PC-9 (cell line): ENCODE measurements at regions not wholly inside any gene's neighbourhood (a gene's known extent, or its start where the extent isn't known, plus 50 kb on each side); places are given as distances from the start of the nearest gene placed in this dataset.

Experiments
- BruUV-seq: library from RNA; stranded (reverse); fragments of 400-500 nt; replicated peaks from 2 replicates; lab custom pipeline; 2021; lab: Mats Ljungman, UMichigan
- CTCF ChIA-PET: fragments of 300-600 bp; sonication (Branson Sonifier 250); formaldehyde crosslinking; loops from one replicate; lab custom pipeline; 2022; ENCODE audit warnings: antibody characterized with exemption; lab: Charles Lee
- POLR2A ChIA-PET: fragments of 300-600 bp; sonication (Branson Sonifier 250); formaldehyde crosslinking; loops from one replicate; lab custom pipeline; 2022; ENCODE audit warnings: antibody characterized with exemption; ENCODE audit not compliant: unreplicated experiment; lab: Charles Lee
- DNase-seq, 2 experiments: peaks; one replicate each; pipeline versions ENCODE4 v3.0.0 to v3.0.0-alpha.2; 2015 to 2022; ENCODE audit warnings: mixed read lengths in 1 of 2
- H2AFZ ChIP-seq: fragments of 200-600 bp; sonication (generic); 2 replicates; pipeline ENCODE4 v1.8.1; 2017; ENCODE audit warnings: antibody characterized with exemption
- H3F3A ChIP-seq: fragments of 200-600 bp; sonication (generic); 2 replicates; pipeline ENCODE4 v1.8.1; 2017; ENCODE audit warnings: antibody characterized with exemption, mild to moderate bottlenecking, low read depth; ENCODE audit not compliant: insufficient read depth
- H3K27ac ChIP-seq: fragments of 200-600 bp; sonication (generic); 2 replicates; pipeline ENCODE4 v1.6.1; 2016; ENCODE audit warnings: mixed run types
- H3K27me3 ChIP-seq: fragments of 200-600 bp; sonication (generic); 2 replicates; pipeline ENCODE4 v1.6.1; 2016; ENCODE audit warnings: low read depth, mixed run types; ENCODE audit not compliant: insufficient read depth
- H3K36me3 ChIP-seq: fragments of 200-600 bp; sonication (generic); 2 replicates; pipeline ENCODE4 v1.6.1; 2016; ENCODE audit warnings: low read depth, mixed run types
- H3K4me1 ChIP-seq: fragments of 200-600 bp; sonication (generic); replicated peaks from 2 replicates; pipeline ENCODE4 v1.6.1; 2016; ENCODE audit warnings: mixed run types; ENCODE audit not compliant: insufficient read depth
- H3K4me2 ChIP-seq: fragments of 200-600 bp; sonication (generic); 2 replicates; pipeline ENCODE4 v1.6.1; 2017; ENCODE audit warnings: mixed run types
- H3K4me3 ChIP-seq: fragments of 200-600 bp; sonication (generic); 2 replicates; pipeline ENCODE4 v1.6.1; 2016; ENCODE audit warnings: mixed run types
- H3K79me2 ChIP-seq: fragments of 200-600 bp; sonication (generic); 2 replicates; pipeline ENCODE4 v1.6.1; 2017; ENCODE audit warnings: low read depth, mixed run types
- H3K9me2 ChIP-seq: fragments of 200-600 bp; sonication (generic); 2 replicates; pipeline ENCODE4 v1.8.1; 2017; ENCODE audit warnings: mild to moderate bottlenecking; ENCODE audit not compliant: insufficient read depth
- H3K9me3 ChIP-seq: fragments of 200-600 bp; sonication (generic); 2 replicates; pipeline ENCODE4 v1.8.1; 2016; ENCODE audit warnings: low read depth; ENCODE audit not compliant: insufficient read depth
- H4K20me1 ChIP-seq: fragments of 200-600 bp; sonication (generic); 2 replicates; pipeline ENCODE4 v1.8.1; 2017; ENCODE audit not compliant: insufficient read depth
- EZH2 ChIP-seq: fragments of 200-600 bp; sonication (generic); IDR thresholded peaks from 2 replicates; pipeline ENCODE4 v1.8.0; 2017; ENCODE audit warnings: antibody characterized with exemption, low read depth
- intact Hi-C: fragments of 100-400 bp; cut with micrococcal nuclease; formaldehyde crosslinking; loops from one replicate; pipeline ENCODE4 v1.10.0; 2022; ENCODE audit not compliant: unreplicated experiment
- TF ChIP-seq, protein P1 (sequence below): fragments of 200-600 bp; sonication (generic); conservative IDR thresholded peaks from 2 replicates; pipeline ENCODE4 v1.6.1; 2017; ENCODE audit warnings: mixed run types, antibody characterized with exemption, mild to moderate bottlenecking, moderate library complexity

DNA sequence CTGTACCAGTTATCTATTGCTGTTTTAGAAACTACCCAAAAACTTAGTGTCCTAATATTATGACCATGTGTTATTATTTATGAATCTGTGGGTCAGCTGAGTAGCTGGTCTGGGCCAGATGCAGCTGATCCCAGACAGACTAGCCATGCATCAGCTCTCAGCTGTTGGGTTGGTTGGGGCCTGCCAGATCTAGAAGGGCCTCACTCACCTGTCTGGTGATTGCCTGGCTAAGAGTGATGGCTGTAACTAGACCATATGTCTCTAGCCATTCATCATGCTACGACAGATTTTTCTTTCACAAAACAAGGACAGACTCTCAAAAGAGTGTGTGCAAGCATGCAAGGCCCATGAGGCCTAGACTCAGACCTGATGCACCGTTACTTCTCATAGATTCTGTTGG is 403.2 kb downstream of the SAMD5 start:
- BruUV-seq, result no TSS peak
- ChIA-PET POLR2A (no interaction called here), CTCF (no interaction called here)
- Histone ChIP-seq H3K27me3 (no peaks in the 10 kb centered on the region), H3K4me3 (no peak overlapping the region), H3K27ac (no peak overlapping the region), H3K79me2 (no peaks in the 10 kb centered on the region), H3K9me2 (no peaks in the 10 kb centered on the region), H3K4me2 (no peak overlapping the region), H2AFZ (no peak overlapping the region), H3K36me3 (no peaks in the 10 kb centered on the region), H3F3A (no peaks in the 10 kb centered on the region), H3K9me3 (no peaks in the 10 kb centered on the region), H3K4me1 (no peaks in the 10 kb centered on the region), H4K20me1 (no peaks in the 10 kb centered on the region)
- TF ChIP-seq, protein P1, sequence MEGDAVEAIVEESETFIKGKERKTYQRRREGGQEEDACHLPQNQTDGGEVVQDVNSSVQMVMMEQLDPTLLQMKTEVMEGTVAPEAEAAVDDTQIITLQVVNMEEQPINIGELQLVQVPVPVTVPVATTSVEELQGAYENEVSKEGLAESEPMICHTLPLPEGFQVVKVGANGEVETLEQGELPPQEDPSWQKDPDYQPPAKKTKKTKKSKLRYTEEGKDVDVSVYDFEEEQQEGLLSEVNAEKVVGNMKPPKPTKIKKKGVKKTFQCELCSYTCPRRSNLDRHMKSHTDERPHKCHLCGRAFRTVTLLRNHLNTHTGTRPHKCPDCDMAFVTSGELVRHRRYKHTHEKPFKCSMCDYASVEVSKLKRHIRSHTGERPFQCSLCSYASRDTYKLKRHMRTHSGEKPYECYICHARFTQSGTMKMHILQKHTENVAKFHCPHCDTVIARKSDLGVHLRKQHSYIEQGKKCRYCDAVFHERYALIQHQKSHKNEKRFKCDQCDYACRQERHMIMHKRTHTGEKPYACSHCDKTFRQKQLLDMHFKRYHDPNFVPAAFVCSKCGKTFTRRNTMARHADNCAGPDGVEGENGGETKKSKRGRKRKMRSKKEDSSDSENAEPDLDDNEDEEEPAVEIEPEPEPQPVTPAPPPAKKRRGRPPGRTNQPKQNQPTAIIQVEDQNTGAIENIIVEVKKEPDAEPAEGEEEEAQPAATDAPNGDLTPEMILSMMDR, result no peak
- no peak for TF ChIP-seq EZH2
- intact Hi-C loops, result no loop called here
- DNase-seq, result no peak

DNA sequence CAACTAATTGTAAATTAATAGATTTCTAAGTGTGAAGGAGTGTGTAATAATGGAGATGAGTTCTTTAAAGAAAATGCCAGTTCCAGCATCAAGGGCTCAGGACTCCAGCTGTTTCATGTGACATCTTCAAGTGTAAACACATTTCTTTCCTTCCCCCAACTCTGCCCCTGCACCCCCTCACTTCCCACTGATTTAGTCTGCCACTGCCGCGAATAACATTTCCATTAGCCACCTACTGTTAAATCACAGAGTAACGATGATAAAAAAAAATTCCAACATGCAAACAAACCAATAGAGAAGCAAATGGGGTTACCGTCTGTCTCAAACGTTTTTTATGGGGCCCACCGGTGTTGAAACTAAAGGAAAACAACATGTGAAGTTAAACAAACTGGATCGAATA is 414.3 kb downstream of the SAMD5 start:
- Histone ChIP-seq H3K36me3 (no peaks in the 10 kb centered on the region), H3K27me3 (no peaks in the 10 kb centered on the region), H3K4me1 (no peaks in the 10 kb centered on the region), H3F3A (no peaks in the 10 kb centered on the region), H3K9me2 (no peaks in the 10 kb centered on the region), H3K27ac (no peak overlapping the region), H4K20me1 (no peaks in the 10 kb centered on the region; the same call in 1 of the 2 replicates), H3K4me2 (no peak overlapping the region), H2AFZ (no peak overlapping the region), H3K9me3 (peaks cover 5% of the 10 kb centered on the region; the same call in 1 of the 2 replicates), H3K79me2 (no peaks in the 10 kb centered on the region), H3K4me3 (no peak overlapping the region)
- intact Hi-C loops, result no loop called here
- CTCF ChIA-PET, result no interaction called here
- no TSS peak for BruUV-seq
- POLR2A ChIA-PET, result interaction anchor here (0.5 kb wide), 1 partner anchor 969 kb away, joined by 3 read pairs; no protein-coding TSS in a partner anchor
- TF ChIP-seq EZH2, result no peak
- TF ChIP-seq, protein P1, result no peak
- DNase-seq, result no peak

DNA sequence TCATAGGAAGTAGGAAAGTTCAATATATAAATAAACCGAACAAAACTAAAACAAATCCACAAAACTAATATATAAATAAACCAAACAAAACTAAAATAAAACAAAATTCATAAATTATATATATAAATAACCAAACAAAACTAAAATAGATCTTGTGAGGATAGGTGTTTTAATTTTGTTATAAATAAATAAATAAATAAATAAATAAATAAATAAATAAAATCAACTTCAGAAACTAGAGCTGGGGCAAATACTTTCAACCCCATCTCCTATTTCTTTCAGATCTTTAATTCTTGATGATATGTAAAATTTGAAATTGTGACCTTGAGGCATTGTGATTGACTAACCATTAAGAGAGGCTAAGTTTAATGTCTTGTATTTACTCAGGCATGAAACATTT is 416.1 kb downstream of the SAMD5 start:
- no peaks in the 10 kb centered on the region; the same call in 1 of the 2 replicates for H4K20me1 ChIP-seq
- no peak overlapping the region for H2AFZ ChIP-seq
- H3F3A ChIP-seq, result no peaks in the 10 kb centered on the region
- no peak for DNase-seq
- ChIA-PET CTCF (no interaction called here), POLR2A (no interaction called here)
- intact Hi-C loops, result no loop called here
- TF ChIP-seq, protein P1, result no peak
- no peak for TF ChIP-seq EZH2
- no peak overlapping the region for H3K4me2 ChIP-seq
- H3K27me3 ChIP-seq, result no peaks in the 10 kb centered on the region
- H3K4me1 ChIP-seq, result no peaks in the 10 kb centered on the region
- no peaks in the 10 kb centered on the region for H3K36me3 ChIP-seq
- H3K9me3 ChIP-seq, result peaks cover 9% of the 10 kb centered on the region
- BruUV-seq, result no TSS peak
- H3K9me2 ChIP-seq, result no peaks in the 10 kb centered on the region
- H3K27ac ChIP-seq, result no peak overlapping the region
- no peaks in the 10 kb centered on the region for H3K79me2 ChIP-seq
- H3K4me3 ChIP-seq, result no peak overlapping the region
